ENCODE measurements at regions not wholly inside any gene's neighbourhood (a gene's known extent, or its start where the extent isn't known, plus 50 kb on each side); places are given as distances from the start of the nearest gene placed in this dataset.

GRCh38 chr2:64288321-64289193, 144.3 kb upstream of the PELI1 start:
- TF ChIP-seq CTCF (IDR thresholded peaks at IDR 0.05), result no peak
- H3K9me3 ChIP-seq, result no peaks in the 10 kb centered on the region
- H3K27ac ChIP-seq, result no peak overlapping the region
- DNase-seq, result no peak
- intact Hi-C loops (cut with DNase I), result no loop called here
- H3K4me1 ChIP-seq, result peaks cover 4% of the 10 kb centered on the region
- H3K36me3 ChIP-seq (ENCODE audit: insufficient read depth in 1 of 2, low read depth in 1 of 2), result no peaks in the 10 kb centered on the region
- ATAC-seq, result peak in 2 of 4 donors; percentile 26 to 48
- no peaks in the 10 kb centered on the region for H3K27me3 ChIP-seq (ENCODE audit: insufficient read depth in 3 of 3, low read length in 2 of 3)
- H3K4me3 ChIP-seq, result no peak overlapping the region
- WGBS, 3 donors, result 41 to 47% (median 42%) methylated on average over 13 of the region's 13 CpGs

GRCh38 chr2:64289251-64289650, 145.0 kb upstream of the PELI1 start:
- H3K9me3 ChIP-seq, result no peaks in the 10 kb centered on the region
- no peak overlapping the region for H3K27ac ChIP-seq
- WGBS, 3 donors, result 69 to 74% (median 71%) methylated on average over 5 of the region's 5 CpGs
- peaks cover 4% of the 10 kb centered on the region for H3K4me1 ChIP-seq
- DNase-seq (no peak), ATAC-seq (no peak)
- TF ChIP-seq CTCF (IDR thresholded peaks at IDR 0.05), result no peak
- H3K36me3 ChIP-seq (ENCODE audit: insufficient read depth in 1 of 2, low read depth in 1 of 2), result no peaks in the 10 kb centered on the region
- intact Hi-C loops (cut with DNase I), result no loop called here
- H3K4me3 ChIP-seq, result no peak overlapping the region
- no peaks in the 10 kb centered on the region for H3K27me3 ChIP-seq (ENCODE audit: insufficient read depth in 3 of 3, low read length in 2 of 3)

- WGBS, 3 donors, result 88 to 93% (median 91%) methylated on average over 1 of the region's 1 CpG
- DNase-seq (no peak), ATAC-seq (no peak)
- H3K9me3 ChIP-seq, result no peaks in the 10 kb centered on the region
- intact Hi-C loops (cut with DNase I), result no loop called here
- H3K4me3 ChIP-seq, result no peak overlapping the region
- no peak for TF ChIP-seq CTCF (IDR thresholded peaks at IDR 0.05)
- H3K27ac ChIP-seq, result no peak overlapping the region
- H3K27me3 ChIP-seq (ENCODE audit: insufficient read depth in 3 of 3, low read length in 2 of 3), result no peaks in the 10 kb centered on the region
- peaks cover 4% of the 10 kb centered on the region for H3K4me1 ChIP-seq
- H3K36me3 ChIP-seq (ENCODE audit: insufficient read depth in 1 of 2, low read depth in 1 of 2), result no peaks in the 10 kb centered on the region
These were observed 145.5 kb upstream of the PELI1 start for GRCh38 chr2:64289737-64290136.

- no peak for DNase-seq
- no peak for ATAC-seq
These were observed 147.0 kb upstream of the PELI1 start for GRCh38 chr2:64291181-64291580.

More at GRCh38 chr2:64291181-64291580, 147.0 kb upstream of the PELI1 start:
- peaks cover 4% of the 10 kb centered on the region for H3K4me1 ChIP-seq
- H3K36me3 ChIP-seq (ENCODE audit: insufficient read depth in 1 of 2, low read depth in 1 of 2), result no peaks in the 10 kb centered on the region
- no peak overlapping the region for H3K27ac ChIP-seq
- H3K4me3 ChIP-seq, result no peak overlapping the region
- H3K9me3 ChIP-seq, result no peaks in the 10 kb centered on the region
- no peak for TF ChIP-seq CTCF (IDR thresholded peaks at IDR 0.05)
- H3K27me3 ChIP-seq (ENCODE audit: insufficient read depth in 3 of 3, low read length in 2 of 3), result no peaks in the 10 kb centered on the region
- WGBS, 3 donors, result 85 to 95% (median 85%) methylated on average over 1 of the region's 1 CpG
- intact Hi-C loops (cut with DNase I), result no loop called here
